Glomerular endothelial cell (primary cell): ENCODE measurements at regions not wholly inside any gene's neighbourhood (a gene's known extent, or its start where the extent isn't known, plus 50 kb on each side); places are given as distances from the start of the nearest gene placed in this dataset.

Experiments
- DNase-seq: peaks from one replicate; pipeline ENCODE4 v3.0.0-alpha.2; 2011; ENCODE audit warnings: low read depth, low spot score; ENCODE audit errors: extremely low read depth

- no peak for DNase-seq
These were observed 114.9 kb downstream of the UQCRFS1 start for GRCh38 chr19:29098091-29098490.

- DNase-seq, result no peak
These were observed 116.1 kb downstream of the UQCRFS1 start for GRCh38 chr19:29096896-29097295.

DNA sequence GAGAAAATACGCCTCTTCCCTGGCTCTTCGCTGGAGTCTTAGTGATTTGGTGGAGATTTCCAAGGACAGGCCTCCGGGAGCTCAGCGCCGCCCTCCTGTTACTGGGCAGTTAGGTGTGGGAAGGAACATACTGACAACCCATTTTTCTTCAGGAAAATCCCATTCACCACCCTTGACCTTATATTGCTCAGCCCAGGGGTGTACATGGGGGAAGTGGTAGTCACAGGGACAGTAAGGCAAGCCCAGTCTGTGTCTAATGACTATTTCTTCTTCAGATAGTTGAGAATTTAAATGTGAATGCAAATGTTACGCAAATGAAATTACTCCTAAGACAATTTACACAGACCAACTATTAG lies 119.4 kb downstream of the UQCRFS1 start:
- DNase-seq, result no peak

DNA sequence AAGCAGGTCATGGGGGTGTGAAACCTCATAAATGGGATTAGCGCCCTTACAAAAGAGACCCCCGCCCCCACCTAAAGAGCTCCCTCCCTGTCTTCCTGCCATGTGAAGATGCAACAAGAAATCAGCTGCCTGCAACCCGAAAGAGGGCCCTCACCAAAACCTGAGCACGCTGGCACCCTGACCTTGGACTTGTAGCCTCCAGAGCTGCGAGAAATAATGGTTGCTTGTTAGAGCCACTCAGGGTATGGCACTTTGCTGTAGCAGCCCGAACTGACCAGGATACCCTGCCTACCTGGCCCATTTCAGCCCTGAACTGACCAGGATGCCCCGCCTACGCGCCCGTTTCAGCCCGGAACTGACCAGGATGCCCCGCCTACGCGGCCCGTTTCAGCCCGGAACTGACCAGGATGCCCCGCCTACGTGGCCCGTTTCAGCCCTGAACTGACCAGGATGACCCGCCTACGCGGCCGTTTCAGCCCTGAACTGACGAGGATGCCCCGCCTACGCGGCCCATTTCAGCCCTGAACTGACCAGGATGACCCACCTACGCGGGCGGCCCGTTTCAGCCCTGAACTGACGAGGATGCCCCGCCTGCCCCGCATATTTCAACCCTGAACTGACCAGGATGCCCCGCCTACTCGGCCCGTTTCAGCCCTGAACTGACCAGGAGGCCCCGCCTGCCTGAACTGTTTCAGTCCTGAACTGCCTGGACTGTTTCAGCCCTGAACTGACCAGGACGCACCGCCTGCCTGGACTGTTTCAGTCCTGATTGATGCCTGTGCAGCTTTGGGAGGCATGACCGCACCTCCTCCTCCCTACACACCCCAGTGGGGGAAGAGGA lies 120.0 kb downstream of the UQCRFS1 start:
- no peak for DNase-seq

- no peak for DNase-seq
These were observed 122.0 kb downstream of the UQCRFS1 start for GRCh38 chr19:29090783-29091526.

- no peak for DNase-seq
These were observed 123.6 kb downstream of the UQCRFS1 start for GRCh38 chr19:29089315-29089870.

GRCh38 chr19:29088761-29089160 lies 124.2 kb downstream of the UQCRFS1 start:
- DNase-seq, result no peak

GRCh38 chr19:29086646-29087045 lies 126.3 kb downstream of the UQCRFS1 start:
- no peak for DNase-seq

DNA sequence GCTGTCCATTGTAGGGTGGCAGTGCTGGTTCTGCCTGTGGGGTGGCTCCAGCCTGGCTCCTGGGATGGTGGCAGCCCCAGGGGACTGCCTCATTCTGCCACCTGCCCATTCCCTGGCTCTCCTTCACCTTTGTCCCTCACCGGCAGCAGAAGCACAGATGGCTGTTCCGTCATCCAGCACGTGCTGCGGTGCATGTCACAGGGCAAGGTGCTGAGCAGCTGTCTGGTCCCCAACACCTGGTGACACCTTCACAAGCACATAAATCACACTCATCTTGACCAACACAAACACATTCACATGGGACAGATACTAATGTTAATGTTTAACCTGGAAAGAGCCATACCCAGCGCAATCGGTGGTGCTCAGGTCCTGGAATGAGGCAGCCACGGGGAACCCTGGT lies 126.8 kb downstream of the UQCRFS1 start:
- no peak for DNase-seq

- DNase-seq, result no peak
These were observed 127.3 kb downstream of the UQCRFS1 start for GRCh38 chr19:29085630-29086029.

- DNase-seq, result no peak
These were observed 127.7 kb downstream of the UQCRFS1 start for GRCh38 chr19:29085206-29085605.

DNA sequence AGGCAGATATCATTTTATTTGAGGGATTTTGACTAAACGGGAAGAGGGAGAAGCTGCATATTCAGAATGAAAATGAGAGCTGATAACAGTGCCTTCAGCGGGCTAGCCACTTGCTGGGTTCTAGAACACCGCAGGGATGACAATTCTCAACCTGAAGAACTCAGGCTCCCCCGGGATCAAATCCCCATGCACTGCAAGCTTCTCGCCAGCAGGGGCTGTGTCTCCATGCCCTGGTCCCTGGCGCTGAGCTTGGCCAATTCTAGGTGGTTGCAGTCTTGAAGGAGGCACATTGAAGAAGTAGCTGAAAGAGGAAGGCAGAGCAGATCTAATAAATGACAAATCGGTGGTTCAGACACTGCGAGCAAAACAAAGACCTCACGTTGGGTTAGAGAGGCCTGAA lies 128.7 kb downstream of the UQCRFS1 start:
- no peak for DNase-seq

GRCh38 chr19:29083863-29084262 lies 129.1 kb downstream of the UQCRFS1 start:
- DNase-seq, result no peak

DNA sequence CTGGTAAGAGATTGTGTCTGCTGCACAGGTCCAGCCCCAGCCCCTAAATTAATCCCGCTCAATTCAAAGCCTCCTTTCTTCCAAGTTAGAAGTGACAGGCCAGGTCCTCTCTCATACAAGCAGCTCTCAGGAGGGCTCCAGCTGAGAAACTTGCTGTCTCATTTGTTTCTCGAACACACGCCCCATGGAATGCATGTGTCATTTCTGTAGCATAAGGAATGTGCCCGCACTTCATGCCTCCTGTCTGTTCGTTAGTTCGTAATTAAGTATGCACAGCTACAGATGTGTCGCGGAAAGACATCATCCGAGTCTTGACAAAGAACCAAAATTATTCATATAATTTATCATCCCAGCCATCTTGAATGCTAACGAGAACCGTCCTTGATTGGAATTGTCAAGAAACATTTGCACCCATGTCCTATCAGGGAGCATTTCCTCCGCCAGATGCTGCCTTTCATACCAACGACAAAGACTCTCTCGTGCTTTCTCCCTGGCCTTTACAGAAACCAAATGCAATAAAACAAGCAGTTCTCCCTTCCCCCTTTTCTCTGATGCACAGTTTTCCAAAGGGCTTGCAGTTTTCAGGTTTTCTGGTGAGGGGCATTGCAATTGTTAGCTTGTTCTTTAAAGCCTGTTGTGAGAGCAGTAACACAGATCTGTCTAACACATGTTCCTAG lies 133.5 kb downstream of the UQCRFS1 start:
- DNase-seq, result no peak

GRCh38 chr19:29076963-29077362 lies 136.0 kb downstream of the UQCRFS1 start:
- no peak for DNase-seq

GRCh38 chr19:29076161-29076560 lies 136.8 kb downstream of the UQCRFS1 start:
- DNase-seq, result no peak

DNA sequence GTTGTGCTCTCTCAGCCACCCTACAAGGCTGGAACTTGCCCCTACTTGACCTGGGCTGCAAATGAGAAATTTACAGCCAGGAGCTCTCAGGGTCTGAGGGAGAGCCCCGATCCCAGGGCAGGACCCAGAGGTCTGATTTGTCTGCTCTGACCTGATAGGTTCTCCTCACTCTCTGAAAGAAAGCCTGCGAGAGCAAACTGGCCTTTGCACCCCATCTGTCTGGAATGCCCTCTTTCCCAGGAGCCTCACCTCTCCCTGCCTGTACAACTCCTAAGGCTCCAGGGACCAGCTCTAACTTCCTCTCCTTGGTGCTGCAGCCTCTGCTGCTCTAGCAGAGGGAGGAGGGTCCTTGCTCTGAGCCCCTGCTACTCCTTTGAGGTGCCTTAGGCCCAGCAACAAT lies 137.8 kb downstream of the UQCRFS1 start:
- DNase-seq, result no peak

- no peak for DNase-seq
These were observed 138.4 kb downstream of the UQCRFS1 start for GRCh38 chr19:29074579-29074978.

DNA sequence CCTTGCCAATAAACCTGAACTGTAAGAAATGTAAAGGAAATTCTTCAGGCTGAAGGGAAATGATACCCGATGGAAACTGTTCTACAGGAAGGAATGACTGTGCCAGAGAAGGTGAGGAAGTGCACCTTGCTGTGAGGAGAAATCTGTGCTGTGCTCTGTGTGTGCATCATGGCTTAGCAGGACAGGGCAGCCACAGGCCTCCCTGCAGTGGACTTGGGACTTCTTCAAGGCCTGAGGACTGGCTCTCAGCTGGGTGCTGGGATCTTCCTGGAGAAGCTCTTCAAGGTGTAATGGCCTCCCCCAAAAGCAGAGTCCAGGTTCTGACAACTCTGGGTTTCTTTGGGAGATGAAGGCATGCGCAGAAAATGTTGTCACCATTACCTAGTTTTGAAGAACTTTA lies 145.1 kb downstream of the UQCRFS1 start:
- no peak for DNase-seq

DNA sequence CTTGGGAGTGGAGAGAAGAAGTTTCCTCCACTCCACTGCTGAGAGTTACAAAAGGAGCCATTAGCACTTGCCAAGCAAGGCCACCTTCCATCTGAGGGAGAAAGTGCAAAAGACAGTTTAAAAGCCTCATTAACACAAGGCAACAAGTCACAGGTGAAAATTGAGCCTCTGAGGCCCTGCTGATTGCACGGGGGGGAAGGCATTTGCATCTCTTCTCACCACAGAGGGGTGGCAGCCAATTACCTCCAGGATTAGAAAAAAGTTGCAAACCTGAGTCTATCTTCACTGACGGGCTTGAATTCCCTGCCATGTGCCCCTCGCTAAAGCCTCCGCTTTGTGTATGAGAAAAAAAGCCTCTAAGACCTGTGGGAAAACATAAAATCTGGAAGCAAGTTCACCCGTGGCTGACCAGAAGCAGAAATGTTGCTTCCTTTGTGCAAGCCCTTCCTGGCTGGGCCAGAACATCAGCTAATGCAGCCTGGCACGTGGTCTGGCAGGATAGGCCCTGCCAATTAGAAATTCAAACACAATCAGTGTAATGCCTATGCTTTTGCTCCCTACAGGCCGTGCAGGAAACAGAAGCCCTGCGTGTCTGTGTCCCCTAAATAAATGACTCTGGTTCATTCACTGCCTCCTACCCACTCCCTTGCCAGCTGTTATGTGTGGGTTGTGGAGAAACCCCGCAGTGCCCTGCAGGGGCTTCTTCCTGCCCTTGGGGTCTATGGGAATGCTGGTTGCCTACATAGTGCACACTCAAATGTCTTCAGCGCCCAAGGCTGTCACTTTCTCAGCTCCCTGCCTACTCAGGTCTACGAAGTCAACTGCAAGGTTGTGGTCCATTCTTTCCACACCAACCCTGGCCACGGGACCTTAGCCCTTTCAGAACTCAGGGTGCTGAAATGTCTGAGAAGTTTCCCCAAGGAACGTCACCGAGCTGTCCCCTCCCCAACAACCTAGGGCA lies 150.2 kb downstream of the UQCRFS1 start:
- no peak for DNase-seq
